ENCODE measurements at regions not wholly inside any gene's neighbourhood (a gene's known extent, or its start where the extent isn't known, plus 50 kb on each side); places are given as distances from the start of the nearest gene placed in this dataset.

GRCh38 chr4:155524926-155525455 lies 141.7 kb upstream of the GUCY1A1 start:
- TF ChIP-seq, protein P1, sequence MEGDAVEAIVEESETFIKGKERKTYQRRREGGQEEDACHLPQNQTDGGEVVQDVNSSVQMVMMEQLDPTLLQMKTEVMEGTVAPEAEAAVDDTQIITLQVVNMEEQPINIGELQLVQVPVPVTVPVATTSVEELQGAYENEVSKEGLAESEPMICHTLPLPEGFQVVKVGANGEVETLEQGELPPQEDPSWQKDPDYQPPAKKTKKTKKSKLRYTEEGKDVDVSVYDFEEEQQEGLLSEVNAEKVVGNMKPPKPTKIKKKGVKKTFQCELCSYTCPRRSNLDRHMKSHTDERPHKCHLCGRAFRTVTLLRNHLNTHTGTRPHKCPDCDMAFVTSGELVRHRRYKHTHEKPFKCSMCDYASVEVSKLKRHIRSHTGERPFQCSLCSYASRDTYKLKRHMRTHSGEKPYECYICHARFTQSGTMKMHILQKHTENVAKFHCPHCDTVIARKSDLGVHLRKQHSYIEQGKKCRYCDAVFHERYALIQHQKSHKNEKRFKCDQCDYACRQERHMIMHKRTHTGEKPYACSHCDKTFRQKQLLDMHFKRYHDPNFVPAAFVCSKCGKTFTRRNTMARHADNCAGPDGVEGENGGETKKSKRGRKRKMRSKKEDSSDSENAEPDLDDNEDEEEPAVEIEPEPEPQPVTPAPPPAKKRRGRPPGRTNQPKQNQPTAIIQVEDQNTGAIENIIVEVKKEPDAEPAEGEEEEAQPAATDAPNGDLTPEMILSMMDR (conservative IDR thresholded peaks at IDR 0.05; ENCODE audit: low read depth, low read length), result no peak
- DNase-seq (ENCODE audit: low read depth), result no peak
- no peak overlapping the region for H3K4me3 ChIP-seq (ENCODE audit: low read depth, low read length)

GRCh38 chr4:155523358-155523757 lies 143.3 kb upstream of the GUCY1A1 start:
- no peak for DNase-seq (ENCODE audit: low read depth)
- TF ChIP-seq, protein P1 (conservative IDR thresholded peaks at IDR 0.05; ENCODE audit: low read depth, low read length), result no peak
- H3K4me3 ChIP-seq (ENCODE audit: low read depth, low read length), result no peak overlapping the region

GRCh38 chr4:155522201-155522600 lies 144.4 kb upstream of the GUCY1A1 start:
- no peak overlapping the region for H3K4me3 ChIP-seq (ENCODE audit: low read depth, low read length)
- no peak for DNase-seq (ENCODE audit: low read depth)
- TF ChIP-seq, protein P1 (conservative IDR thresholded peaks at IDR 0.05; ENCODE audit: low read depth, low read length), result no peak

- TF ChIP-seq, protein P1 (conservative IDR thresholded peaks at IDR 0.05; ENCODE audit: low read depth, low read length), result no peak
- no peak for DNase-seq (ENCODE audit: low read depth)
- H3K4me3 ChIP-seq (ENCODE audit: low read depth, low read length), result no peak overlapping the region
Observed at GRCh38 chr4:155521382-155521781, 144.6 kb upstream of the MAP9 start.

GRCh38 chr4:155515444-155516075 lies 138.8 kb upstream of the MAP9 start:
- no peak overlapping the region for H3K4me3 ChIP-seq (ENCODE audit: low read depth, low read length)
- TF ChIP-seq, protein P1 (conservative IDR thresholded peaks at IDR 0.05; ENCODE audit: low read depth, low read length), result no peak
- no peak for DNase-seq (ENCODE audit: low read depth)

DNA sequence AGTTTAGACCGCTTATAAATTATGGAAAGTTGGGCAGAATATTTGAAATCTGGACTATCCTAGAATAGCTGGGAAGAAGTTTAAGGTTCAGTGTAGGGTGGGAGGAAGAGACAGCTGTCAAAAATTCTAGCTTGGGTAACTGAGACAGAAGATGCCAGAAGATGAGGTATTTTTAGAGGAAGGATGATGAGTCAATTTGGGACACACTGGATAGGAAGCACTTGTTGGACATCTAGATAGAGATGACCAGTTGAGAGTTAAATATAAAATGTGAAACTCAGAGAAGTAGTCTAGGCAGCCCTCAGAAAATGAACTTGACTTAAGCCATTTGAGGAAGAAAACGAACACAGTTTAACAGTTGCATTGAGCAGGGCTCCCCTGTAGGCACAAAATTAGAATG lies 137.9 kb upstream of the MAP9 start:
- TF ChIP-seq, protein P1 (conservative IDR thresholded peaks at IDR 0.05; ENCODE audit: low read depth, low read length), result no peak
- H3K4me3 ChIP-seq (ENCODE audit: low read depth, low read length), result no peak overlapping the region
- DNase-seq (ENCODE audit: low read depth), result no peak

DNA sequence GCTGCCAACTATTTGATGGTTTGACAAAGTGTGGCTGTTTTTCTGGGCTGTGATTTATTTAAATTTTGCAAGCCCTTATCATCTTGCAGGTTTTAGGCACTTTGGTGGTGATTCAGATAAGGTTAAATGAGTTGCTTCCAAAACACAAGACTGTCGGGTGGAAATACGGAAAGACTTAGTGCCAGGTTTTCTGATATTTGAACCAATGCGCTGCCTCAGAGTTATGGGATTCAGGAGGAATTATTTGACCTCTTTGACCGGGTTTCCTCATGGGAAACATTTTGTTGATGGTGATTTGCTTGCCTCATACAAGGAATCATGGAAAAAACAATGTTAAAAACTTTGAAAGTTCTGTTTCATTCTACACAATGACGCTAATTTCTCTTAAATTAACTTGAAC lies 136.1 kb upstream of the MAP9 start:
- TF ChIP-seq, protein P1 (conservative IDR thresholded peaks at IDR 0.05; ENCODE audit: low read depth, low read length), result no peak
- H3K4me3 ChIP-seq (ENCODE audit: low read depth, low read length), result no peak overlapping the region
- no peak for DNase-seq (ENCODE audit: low read depth)
